Keratinocyte (primary cell): ENCODE measurements at regions not wholly inside any gene's neighbourhood (a gene's known extent, or its start where the extent isn't known, plus 50 kb on each side); places are given as distances from the start of the nearest gene placed in this dataset.

ENCODE experiments used
- EZH2 ChIP-seq: IDR thresholded peaks from one replicate; pipeline ENCODE4 v1.6.1; 2012; ENCODE audit warnings: inconsistent platforms, mild to moderate bottlenecking, low read length, moderate library complexity
- TF ChIP-seq, protein P1 (sequence below), 3 experiments: IDR thresholded peaks in 1 of 3; conservative IDR thresholded peaks in 1 of 3; optimal IDR thresholded peaks in 1 of 3; 2 replicates in 2 of 3; 3 replicates in 1 of 3; pipeline versions ENCODE3 to v1.5.1; 2011; ENCODE audit warnings: low read length in 3 of 3, mild to moderate bottlenecking in 3 of 3, moderate library complexity in 2 of 3, control low read depth in 1 of 3, inconsistent platforms in 1 of 3; ENCODE audit not compliant: insufficient read depth in 2 of 3; ENCODE audit errors: extremely low read depth in 1 of 3

DNA sequence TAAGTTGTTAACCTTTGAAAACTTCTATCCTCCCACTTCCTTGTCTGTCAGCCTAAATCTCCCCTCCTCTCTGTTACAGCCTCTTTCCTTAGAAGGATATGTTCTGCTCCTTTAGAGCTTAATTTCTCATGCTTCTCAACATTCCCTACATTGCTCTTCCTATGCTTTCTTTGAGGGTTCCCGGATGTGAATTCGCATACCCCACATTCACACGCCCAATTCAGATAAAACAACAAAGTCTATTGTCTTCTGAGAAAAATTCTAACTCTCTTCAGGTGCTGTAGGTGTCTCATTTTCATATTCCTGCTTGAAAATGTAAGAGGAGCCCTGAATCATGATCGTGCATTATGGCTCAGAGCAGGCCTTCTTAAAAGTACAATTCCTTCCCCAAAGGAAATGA is 171.8 kb upstream of the DPH6 start:
- TF ChIP-seq EZH2: no peak
- TF ChIP-seq, protein P1, sequence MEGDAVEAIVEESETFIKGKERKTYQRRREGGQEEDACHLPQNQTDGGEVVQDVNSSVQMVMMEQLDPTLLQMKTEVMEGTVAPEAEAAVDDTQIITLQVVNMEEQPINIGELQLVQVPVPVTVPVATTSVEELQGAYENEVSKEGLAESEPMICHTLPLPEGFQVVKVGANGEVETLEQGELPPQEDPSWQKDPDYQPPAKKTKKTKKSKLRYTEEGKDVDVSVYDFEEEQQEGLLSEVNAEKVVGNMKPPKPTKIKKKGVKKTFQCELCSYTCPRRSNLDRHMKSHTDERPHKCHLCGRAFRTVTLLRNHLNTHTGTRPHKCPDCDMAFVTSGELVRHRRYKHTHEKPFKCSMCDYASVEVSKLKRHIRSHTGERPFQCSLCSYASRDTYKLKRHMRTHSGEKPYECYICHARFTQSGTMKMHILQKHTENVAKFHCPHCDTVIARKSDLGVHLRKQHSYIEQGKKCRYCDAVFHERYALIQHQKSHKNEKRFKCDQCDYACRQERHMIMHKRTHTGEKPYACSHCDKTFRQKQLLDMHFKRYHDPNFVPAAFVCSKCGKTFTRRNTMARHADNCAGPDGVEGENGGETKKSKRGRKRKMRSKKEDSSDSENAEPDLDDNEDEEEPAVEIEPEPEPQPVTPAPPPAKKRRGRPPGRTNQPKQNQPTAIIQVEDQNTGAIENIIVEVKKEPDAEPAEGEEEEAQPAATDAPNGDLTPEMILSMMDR (optimal IDR thresholded peaks at IDR 0.05 in 1 of 3, IDR thresholded peaks at IDR 0.05 in 1 of 3, conservative IDR thresholded peaks at IDR 0.05 in 1 of 3; ENCODE audit: extremely low read depth in 1 of 3, insufficient read depth in 2 of 3, low read length in 3 of 3): no peak
